ENCODE measurements at regions not wholly inside any gene's neighbourhood (a gene's known extent, or its start where the extent isn't known, plus 50 kb on each side); places are given as distances from the start of the nearest gene placed in this dataset.
A peak's percentile ranks its signal among the peaks of the same experiment; 100 is the strongest.

- DNase-seq, result no peak
These were observed 315.3 kb downstream of the PTEN start for GRCh38 chr10:88178758-88179157.

GRCh38 chr10:88179831-88180230 is 316.4 kb downstream of the PTEN start:
- no peak for DNase-seq

- DNase-seq, result no peak
These were observed 318.6 kb downstream of the PTEN start for GRCh38 chr10:88181902-88182600.

DNA sequence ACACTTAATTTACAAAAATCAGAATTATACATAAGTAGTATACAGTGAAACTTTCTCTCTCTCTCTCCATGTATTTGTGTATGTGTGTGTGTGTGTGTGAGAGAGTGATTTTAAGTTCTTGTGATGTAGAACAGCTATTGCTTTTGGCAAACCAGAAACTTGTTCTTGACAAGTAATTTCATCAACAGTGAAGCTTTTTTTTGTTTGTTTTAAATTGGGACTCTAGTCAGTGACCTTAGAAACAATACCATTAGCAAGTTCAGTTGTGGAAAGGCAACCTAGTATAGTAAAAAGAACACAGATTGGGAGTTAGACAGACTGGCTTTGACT is 319.1 kb downstream of the PTEN start:
- no peak for DNase-seq

- DNase-seq, result no peak
These were observed 321.3 kb downstream of the PTEN start for GRCh38 chr10:88184543-88185297.

- no peak for DNase-seq
These were observed 322.4 kb downstream of the PTEN start for GRCh38 chr10:88185830-88186229.

GRCh38 chr10:88186335-88186734 is 322.9 kb downstream of the PTEN start:
- no peak for DNase-seq

DNA sequence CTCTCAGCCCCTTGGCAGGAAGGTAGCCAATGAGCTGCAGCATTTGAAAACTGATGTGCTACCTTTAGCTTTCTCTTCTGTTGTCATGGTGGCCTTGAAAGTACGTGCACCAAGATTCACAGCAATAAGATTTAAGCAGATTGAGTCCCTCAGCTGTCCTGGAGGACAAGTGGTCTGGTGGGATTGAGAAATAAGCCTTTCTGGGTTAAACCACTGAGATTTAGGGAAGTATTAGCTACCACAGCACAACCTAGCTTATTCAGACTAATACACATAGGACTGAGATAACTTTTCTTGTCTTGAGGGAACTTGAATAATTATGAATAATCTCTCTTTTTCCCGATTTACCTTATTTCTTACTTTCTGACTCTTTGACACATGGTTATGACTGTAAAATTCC is 324.0 kb downstream of the PTEN start:
- DNase-seq, result no peak

DNA sequence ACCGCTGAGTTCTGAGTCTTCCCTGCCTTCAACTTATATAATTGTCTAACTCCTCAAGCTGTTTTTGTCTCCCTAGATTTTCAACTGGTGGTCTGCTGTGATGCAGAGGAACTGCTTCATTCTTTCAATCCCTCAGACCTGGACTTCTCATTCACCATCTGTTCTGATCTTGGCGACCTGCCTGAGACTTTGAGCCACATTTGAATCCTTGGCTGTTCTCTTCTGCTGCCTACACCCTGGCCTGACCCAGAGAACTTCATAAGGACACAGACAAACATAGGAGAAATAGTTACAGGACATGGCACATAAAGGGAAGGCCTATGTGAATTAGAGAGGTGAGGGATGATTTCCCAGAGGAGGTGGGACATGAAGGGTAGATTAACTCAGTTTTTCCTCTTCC is 326.7 kb downstream of the PTEN start:
- no peak for DNase-seq

DNA sequence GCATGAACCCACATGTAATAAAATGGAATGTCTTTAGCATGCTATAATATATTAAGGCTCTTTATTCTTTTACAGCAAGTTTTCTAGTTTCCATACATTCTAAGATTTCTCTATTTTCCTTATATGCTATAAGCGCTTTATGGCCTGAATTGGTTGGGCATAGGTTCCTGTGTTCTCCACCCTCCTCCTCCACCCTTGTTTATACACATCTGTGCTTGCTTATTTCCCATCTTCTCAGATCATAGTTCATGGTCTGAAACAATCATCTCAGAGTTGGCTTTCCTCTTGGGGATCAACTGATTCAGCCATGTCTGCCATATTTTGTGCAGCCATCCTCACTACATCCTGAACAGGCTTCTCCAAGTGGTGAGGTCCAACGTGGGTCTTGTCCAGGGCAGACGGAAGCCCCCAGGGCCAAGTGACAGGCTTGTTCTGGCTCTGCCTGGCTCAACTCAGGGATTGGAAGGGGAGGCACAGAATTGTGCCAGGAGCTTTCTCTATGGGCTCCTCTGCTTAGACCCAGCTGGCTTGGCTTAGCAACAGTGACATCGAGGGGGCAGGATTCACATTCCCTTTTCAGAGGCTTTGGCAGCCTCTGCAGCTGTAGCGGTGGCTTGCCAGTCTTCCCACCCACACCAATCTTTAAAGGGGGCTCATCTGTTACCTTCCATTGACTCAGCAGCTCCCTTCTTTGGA is 327.3 kb downstream of the PTEN start:
- DNase-seq, result no peak

DNA sequence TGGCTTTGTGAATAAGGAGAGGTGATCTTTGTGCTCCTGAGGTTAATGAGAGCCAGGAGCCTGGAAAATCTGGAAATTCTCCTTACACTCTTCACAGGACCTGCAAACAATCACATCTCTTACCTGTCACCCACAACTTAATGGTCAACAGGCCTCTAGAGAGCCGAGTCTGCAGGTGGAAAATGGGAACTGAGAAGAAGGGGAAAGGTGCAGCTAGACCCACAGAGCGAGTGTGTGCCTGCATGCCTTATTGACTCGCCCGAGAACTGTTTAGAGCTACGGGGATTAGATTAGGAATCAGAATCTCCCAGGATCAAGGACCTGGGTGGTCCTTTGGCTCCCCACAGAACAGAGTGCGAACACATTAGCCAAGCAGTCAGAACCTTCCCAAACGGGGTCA is 329.6 kb downstream of the PTEN start:
- no peak for DNase-seq

- peak; percentile 40 for DNase-seq
These were observed 330.8 kb downstream of the PTEN start for GRCh38 chr10:88194041-88194887.

GRCh38 chr10:88194961-88195367 is 331.5 kb downstream of the PTEN start:
- DNase-seq, result no peak

- DNase-seq, result no peak
These were observed 332.4 kb downstream of the PTEN start for GRCh38 chr10:88195841-88196240.

DNA sequence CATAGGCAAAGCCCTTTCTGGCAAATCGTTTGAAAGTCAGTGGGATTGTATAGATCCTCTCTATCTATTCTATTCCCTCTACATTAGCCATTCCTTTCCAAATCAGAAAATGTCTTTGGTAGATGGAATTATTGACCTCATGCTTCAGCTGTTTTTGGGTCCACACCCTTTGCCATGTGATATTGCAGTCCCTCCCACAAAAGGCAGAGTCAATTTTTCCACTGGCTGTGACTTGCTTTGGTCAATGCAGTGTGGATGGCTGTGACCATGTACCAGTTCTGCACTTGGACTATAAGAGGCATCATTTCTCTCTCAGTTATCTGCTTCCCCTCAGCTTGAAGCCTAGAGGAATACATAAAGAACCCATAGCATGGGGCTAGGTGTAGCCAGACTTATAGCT is 332.9 kb downstream of the PTEN start:
- no peak for DNase-seq

- DNase-seq, result no peak
These were observed 334.6 kb downstream of the PTEN start for GRCh38 chr10:88198023-88198422.

- DNase-seq, result no peak
These were observed 337.0 kb downstream of the PTEN start for GRCh38 chr10:88200312-88201032.

GRCh38 chr10:88205842-88206446 is 342.5 kb downstream of the PTEN start:
- no peak for DNase-seq

GRCh38 chr10:88207121-88207546 is 343.7 kb downstream of the PTEN start:
- no peak for DNase-seq

GRCh38 chr10:88209231-88209630 is 345.8 kb downstream of the PTEN start:
- no peak for DNase-seq

DNA sequence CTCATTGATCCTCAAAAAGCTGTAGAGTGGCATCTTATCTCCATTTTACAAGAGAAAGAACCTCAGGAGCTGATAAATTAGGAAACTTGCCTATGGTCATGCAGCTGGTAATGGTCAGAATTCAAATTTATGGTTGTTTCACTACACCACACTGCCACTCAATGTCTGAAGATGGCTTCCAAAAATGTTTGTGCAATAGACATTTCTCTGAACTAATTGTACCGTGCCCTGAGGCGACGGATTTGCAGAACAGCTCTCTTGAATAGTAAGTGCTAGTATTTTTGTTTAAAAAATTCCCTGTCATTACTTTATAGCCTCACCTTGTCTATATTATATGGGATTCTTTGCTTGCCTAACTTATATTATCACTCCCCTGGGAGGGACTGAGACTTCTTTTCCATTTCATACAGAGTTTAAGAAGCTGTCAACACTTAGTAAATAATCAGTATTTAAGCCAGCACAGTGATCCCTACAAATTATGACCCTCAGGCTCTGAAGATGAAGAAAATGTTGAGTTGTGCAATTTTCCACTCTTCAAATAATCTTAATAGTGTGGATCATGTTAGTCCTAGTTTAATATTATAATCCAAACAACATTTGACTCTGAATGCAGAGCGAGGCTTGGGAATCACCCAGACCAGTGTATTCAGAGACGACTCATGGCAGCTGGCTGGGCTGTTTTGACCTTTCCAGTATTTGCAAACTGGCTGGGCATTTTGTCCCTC is 346.6 kb downstream of the PTEN start:
- no peak for DNase-seq
